Right lobe of liver (tissue), 6 donors: ENCODE measurements at regions not wholly inside any gene's neighbourhood (a gene's known extent, or its start where the extent isn't known, plus 50 kb on each side); places are given as distances from the start of the nearest gene placed in this dataset.
"Not testable (repeated sequence)": the region's sequence is repeated elsewhere in the genome, so short reads cannot be mapped to it uniquely, and the experiment has no call there.

Experiments used
- ATAC-seq, 4 donors: fragments of 200-7000 bp; cut with Tn5 transposase; one replicate each; pipeline ENCODE4 v1.9.1; 2020; ENCODE audit warnings: mild to moderate bottlenecking in 4 of 4, moderate library complexity in 4 of 4
- DNase-seq, 3 donors: peaks; one replicate each; pipeline ENCODE4 v3.0.0-alpha.2; 2020
- H3K27ac ChIP-seq, 3 donors: fragments of 200-600 bp; one replicate each; pipeline ENCODE4 v1.8.0; 2022
- H3K27me3 ChIP-seq, 2 donors: fragments of 200-600 bp; one replicate each; pipeline ENCODE4 v1.8.0; 2022
- H3K36me3 ChIP-seq, 4 donors: fragments of 200-600 bp; sonication (generic) in 1 of 4; one replicate each; pipeline versions ENCODE4 v1.5.1 to v1.8.0; 2017 to 2022; ENCODE audit warnings: control low read depth in 1 of 4
- H3K4me1 ChIP-seq, 4 donors: fragments of 200-600 bp; sonication (generic) in 1 of 4; one replicate each; pipeline versions ENCODE4 v1.5.1 to v1.8.0; 2017 to 2022; ENCODE audit warnings: control low read depth in 1 of 4
- H3K4me3 ChIP-seq, 3 donors: fragments of 200-600 bp; one replicate each; pipeline ENCODE4 v1.8.0; 2022
- H3K9me3 ChIP-seq, 4 donors: fragments of 200-600 bp; sonication (generic) in 1 of 4; one replicate each; pipeline versions ENCODE4 v1.5.1 to v1.8.0; 2017 to 2022; ENCODE audit warnings: control low read depth in 1 of 4
- POLR2A ChIP-seq: fragments of 450-650 bp; IDR thresholded peaks from one replicate; pipeline ENCODE4 v1.6.1; 2017; ENCODE audit warnings: antibody characterized with exemption, mild to moderate bottlenecking
- WGBS: methylation state at CpG from one replicate; pipeline ENCODE4 v1.1.6; 2018; ENCODE audit warnings: low coverage, low lambda C conversion rate; ENCODE audit not compliant: insufficient coverage; ENCODE audit errors: missing lambda C conversion rate; 5-methylcytosine and 5-hydroxymethylcytosine counted together
- intact Hi-C, 2 donors: fragments of 100-400 bp; cut with DNase I; formaldehyde crosslinking; loops; one replicate each; pipeline versions ENCODE4 v1.11.2 to v1.14.1; 2022
- TF ChIP-seq, protein P1 (sequence below), 4 donors: fragments of 200-600 bp in 3 of 4; fragments of 450-650 bp in 1 of 4; IDR thresholded peaks; one replicate each; pipeline versions ENCODE4 v1.5.1 to v1.8.0; 2016 to 2022; ENCODE audit warnings: antibody characterized with exemption in 4 of 4, mild to moderate bottlenecking in 2 of 4
- donor health status: DM: no; HTN: yes; CAD: no.
- donor health status: DM: no; HTN: no; CAD: no.
- donor health status: DM: no; HTN: no; CAD: no.
- donor health status: DM: no; HTN: yes; CAD: no.
- donor health status: DM: no; HTN: yes; CAD: no.

GRCh38 chr4:165563851-165564250, 185.0 kb downstream of the CPE start:
- intact Hi-C loops: no loop called here
- TF ChIP-seq, protein P1, sequence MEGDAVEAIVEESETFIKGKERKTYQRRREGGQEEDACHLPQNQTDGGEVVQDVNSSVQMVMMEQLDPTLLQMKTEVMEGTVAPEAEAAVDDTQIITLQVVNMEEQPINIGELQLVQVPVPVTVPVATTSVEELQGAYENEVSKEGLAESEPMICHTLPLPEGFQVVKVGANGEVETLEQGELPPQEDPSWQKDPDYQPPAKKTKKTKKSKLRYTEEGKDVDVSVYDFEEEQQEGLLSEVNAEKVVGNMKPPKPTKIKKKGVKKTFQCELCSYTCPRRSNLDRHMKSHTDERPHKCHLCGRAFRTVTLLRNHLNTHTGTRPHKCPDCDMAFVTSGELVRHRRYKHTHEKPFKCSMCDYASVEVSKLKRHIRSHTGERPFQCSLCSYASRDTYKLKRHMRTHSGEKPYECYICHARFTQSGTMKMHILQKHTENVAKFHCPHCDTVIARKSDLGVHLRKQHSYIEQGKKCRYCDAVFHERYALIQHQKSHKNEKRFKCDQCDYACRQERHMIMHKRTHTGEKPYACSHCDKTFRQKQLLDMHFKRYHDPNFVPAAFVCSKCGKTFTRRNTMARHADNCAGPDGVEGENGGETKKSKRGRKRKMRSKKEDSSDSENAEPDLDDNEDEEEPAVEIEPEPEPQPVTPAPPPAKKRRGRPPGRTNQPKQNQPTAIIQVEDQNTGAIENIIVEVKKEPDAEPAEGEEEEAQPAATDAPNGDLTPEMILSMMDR (IDR thresholded peaks at IDR 0.05): no peak
- TF ChIP-seq POLR2A: no peak
- Histone ChIP-seq H3K36me3 (no peaks in the 10 kb centered on the region), H3K27me3 (no peaks in the 10 kb centered on the region), H3K4me3 (no peak overlapping the region), H3K27ac (no peak overlapping the region), H3K9me3 (no peaks in the 10 kb centered on the region), H3K4me1 (no peaks in the 10 kb centered on the region)
- ATAC-seq: no peak
- DNase-seq: no peak

GRCh38 chr4:165569031-165569430, 190.2 kb downstream of the CPE start:
- TF ChIP-seq, protein P1 (IDR thresholded peaks at IDR 0.05): no peak
- TF ChIP-seq POLR2A: no peak
- no peak overlapping the region for H3K4me3 ChIP-seq
- no peak for ATAC-seq
- H3K27me3 ChIP-seq: no peaks in the 10 kb centered on the region
- intact Hi-C loops: no loop called here
- no peaks in the 10 kb centered on the region for H3K4me1 ChIP-seq
- WGBS: 76% methylated on average over 8 of the region's 8 CpGs
- H3K27ac ChIP-seq: no peak overlapping the region
- H3K36me3 ChIP-seq: no peaks in the 10 kb centered on the region
- DNase-seq: no peak
- no peaks in the 10 kb centered on the region for H3K9me3 ChIP-seq

DNA sequence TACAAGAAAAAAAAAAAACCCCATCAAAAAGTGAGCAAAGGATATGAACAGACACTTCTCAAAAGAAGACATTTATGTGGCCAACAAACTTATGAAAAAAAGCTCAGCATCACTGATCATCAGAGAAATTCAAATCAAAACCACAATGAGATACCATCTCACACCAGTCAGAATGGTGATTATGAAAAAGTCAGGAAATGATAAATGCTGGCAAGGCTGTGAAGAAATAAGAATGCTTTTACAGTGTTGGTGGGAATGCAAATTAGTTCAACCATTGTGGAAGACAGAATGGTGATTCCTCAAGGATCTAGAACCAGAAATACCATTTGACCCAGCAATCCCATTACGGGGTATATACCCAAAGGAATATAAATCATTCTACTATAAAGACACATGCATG, 192.7 kb downstream of the CPE start:
- H3K9me3 ChIP-seq, H3K4me1 ChIP-seq, H3K27me3 ChIP-seq, H3K36me3 ChIP-seq, H3K27ac ChIP-seq, H3K4me3 ChIP-seq, intact Hi-C loops, DNase-seq, ATAC-seq: not testable (repeated sequence)
- 86% methylated on average over 1 of the region's 1 CpG for WGBS

GRCh38 chr4:165580351-165580905, 201.6 kb downstream of the CPE start:
- H3K27me3 ChIP-seq: no peaks in the 10 kb centered on the region
- 32% methylated on average over 4 of the region's 4 CpGs for WGBS
- intact Hi-C loops: no loop called here
- H3K4me1 ChIP-seq: no peaks in the 10 kb centered on the region
- ATAC-seq (no peak), DNase-seq (no peak)
- H3K27ac ChIP-seq: no peak overlapping the region
- no peaks in the 10 kb centered on the region for H3K36me3 ChIP-seq
- no peak overlapping the region for H3K4me3 ChIP-seq
- H3K9me3 ChIP-seq: no peaks in the 10 kb centered on the region
- TF ChIP-seq, protein P1 (IDR thresholded peaks at IDR 0.05): no peak
- TF ChIP-seq POLR2A: no peak

DNA sequence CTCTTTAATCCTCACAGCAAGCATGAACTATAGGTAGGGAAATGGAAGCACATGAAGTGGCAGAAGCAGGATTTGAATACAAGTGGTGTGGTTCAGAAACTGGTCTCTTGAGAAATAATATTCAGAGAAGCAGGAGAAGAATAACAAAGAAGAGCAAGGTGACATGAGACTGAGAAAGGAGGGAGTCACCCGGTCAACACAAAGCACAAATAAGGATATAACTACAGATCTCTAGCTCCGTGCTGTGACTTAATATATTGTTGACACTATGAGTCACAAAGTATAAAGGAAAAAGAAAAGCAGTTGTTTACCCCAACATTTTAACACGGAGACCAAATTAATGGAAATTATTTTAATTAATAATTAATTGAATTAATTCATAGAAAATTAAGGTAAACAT, 204.5 kb downstream of the CPE start:
- intact Hi-C loops: no loop called here
- H3K4me3 ChIP-seq: no peak overlapping the region
- no peak for TF ChIP-seq POLR2A
- TF ChIP-seq, protein P1 (IDR thresholded peaks at IDR 0.05): no peak
- H3K4me1 ChIP-seq: no peaks in the 10 kb centered on the region
- no peak for DNase-seq
- no peaks in the 10 kb centered on the region for H3K9me3 ChIP-seq
- no peak for ATAC-seq
- H3K27ac ChIP-seq: no peak overlapping the region
- WGBS: 45% methylated on average over 3 of the region's 3 CpGs
- no peaks in the 10 kb centered on the region for H3K36me3 ChIP-seq
- H3K27me3 ChIP-seq: no peaks in the 10 kb centered on the region
